ENCODE measurements at regions not wholly inside any gene's neighbourhood (a gene's known extent, or its start where the extent isn't known, plus 50 kb on each side); places are given as distances from the start of the nearest gene placed in this dataset.

- Mint-ChIP-seq H3K4me3 (peak overlapping the region in 1 of 10 donors; percentile 58), H3K27ac (no peak overlapping the region), H3K36me3 (no peaks in the 10 kb centered on the region), H3K9me3 (no peaks in the 10 kb centered on the region), H3K27me3 (peaks cover 17 to 66% (median 39%) of the 10 kb centered on the region in 5 donors), H3K4me1 (peaks cover 0 to 11% (median 3%) of the 10 kb centered on the region in 4 donors)
- DNase-seq (no peak), ATAC-seq (no peak)
- POLR2A ChIA-PET: no interaction called here
Measured at GRCh38 chr16:87060034-87060986, 256.9 kb downstream of the C16orf95 start.

GRCh38 chr16:87061243-87061920 is 255.8 kb downstream of the C16orf95 start:
- H3K4me3 Mint-ChIP-seq: no peak overlapping the region

GRCh38 chr16:87062569-87063442 is 254.4 kb downstream of the C16orf95 start:
- POLR2A ChIA-PET: no interaction called here
- H3K4me3 Mint-ChIP-seq: no peak overlapping the region
- H3K36me3 Mint-ChIP-seq: no peaks in the 10 kb centered on the region
- DNase-seq (peak in 7 of 10 donors; percentile 6 to 32 (median 24)), ATAC-seq (no peak)
- H3K27me3 Mint-ChIP-seq: peaks cover 25 to 83% (median 54%) of the 10 kb centered on the region in 5 donors
- no peaks in the 10 kb centered on the region for H3K9me3 Mint-ChIP-seq
- no peak overlapping the region for H3K27ac Mint-ChIP-seq
- peaks cover 0 to 15% (median 3%) of the 10 kb centered on the region in 4 donors for H3K4me1 Mint-ChIP-seq

More at GRCh38 chr16:87061243-87061920, 255.8 kb downstream of the C16orf95 start:
- no peak overlapping the region for H3K27ac Mint-ChIP-seq
- no peak for DNase-seq
- H3K4me1 Mint-ChIP-seq: peaks cover 0 to 15% (median 3%) of the 10 kb centered on the region in 4 donors
- no peaks in the 10 kb centered on the region for H3K36me3 Mint-ChIP-seq
- POLR2A ChIA-PET: no interaction called here
- no peaks in the 10 kb centered on the region for H3K9me3 Mint-ChIP-seq
- peaks cover 25 to 74% (median 49%) of the 10 kb centered on the region in 5 donors for H3K27me3 Mint-ChIP-seq
- no peak for ATAC-seq

GRCh38 chr16:87063543-87063942 is 253.6 kb downstream of the C16orf95 start:
- peaks cover 0 to 15% (median 3%) of the 10 kb centered on the region in 4 donors for H3K4me1 Mint-ChIP-seq
- no peak overlapping the region for H3K27ac Mint-ChIP-seq
- no peak overlapping the region for H3K4me3 Mint-ChIP-seq
- ATAC-seq (no peak), DNase-seq (no peak)
- H3K9me3 Mint-ChIP-seq: no peaks in the 10 kb centered on the region
- POLR2A ChIA-PET: no interaction called here
- H3K36me3 Mint-ChIP-seq: no peaks in the 10 kb centered on the region
- H3K27me3 Mint-ChIP-seq: peaks cover 25 to 80% (median 55%) of the 10 kb centered on the region in 5 donors

GRCh38 chr16:87064731-87065445 is 252.3 kb downstream of the C16orf95 start:
- POLR2A ChIA-PET: no interaction called here
- H3K27ac Mint-ChIP-seq: no peak overlapping the region
- no peaks in the 10 kb centered on the region for H3K9me3 Mint-ChIP-seq
- no peaks in the 10 kb centered on the region for H3K36me3 Mint-ChIP-seq
- H3K4me1 Mint-ChIP-seq: peaks cover 0 to 15% (median 2%) of the 10 kb centered on the region in 4 donors
- DNase-seq (no peak), ATAC-seq (no peak)
- H3K4me3 Mint-ChIP-seq: peak overlapping the region in 1 of 10 donors; percentile 13
- peaks cover 25 to 66% (median 53%) of the 10 kb centered on the region in 5 donors for H3K27me3 Mint-ChIP-seq

GRCh38 chr16:87065446-87066132 is 251.6 kb downstream of the C16orf95 start:
- ATAC-seq (no peak), DNase-seq (no peak)
- POLR2A ChIA-PET: no interaction called here
- Mint-ChIP-seq H3K36me3 (no peaks in the 10 kb centered on the region), H3K9me3 (no peaks in the 10 kb centered on the region), H3K4me1 (peaks cover 0 to 10% (median 2%) of the 10 kb centered on the region in 4 donors), H3K27me3 (peaks cover 25 to 59% (median 48%) of the 10 kb centered on the region in 5 donors), H3K4me3 (peak overlapping the region in 1 of 10 donors; percentile 13), H3K27ac (no peak overlapping the region)

- ATAC-seq (no peak), DNase-seq (no peak)
- POLR2A ChIA-PET: no interaction called here
- H3K27ac Mint-ChIP-seq: no peak overlapping the region
- peaks cover 0 to 8% (median 2%) of the 10 kb centered on the region in 4 donors for H3K4me1 Mint-ChIP-seq
- H3K27me3 Mint-ChIP-seq: peaks cover 20 to 55% (median 51%) of the 10 kb centered on the region in 5 donors
- H3K36me3 Mint-ChIP-seq: no peaks in the 10 kb centered on the region
- no peaks in the 10 kb centered on the region for H3K9me3 Mint-ChIP-seq
- H3K4me3 Mint-ChIP-seq: no peak overlapping the region
Measured at GRCh38 chr16:87066133-87067002, 250.8 kb downstream of the C16orf95 start.

- DNase-seq (no peak), ATAC-seq (no peak)
- H3K9me3 Mint-ChIP-seq: no peaks in the 10 kb centered on the region
- H3K36me3 Mint-ChIP-seq: no peaks in the 10 kb centered on the region
- H3K27me3 Mint-ChIP-seq: peaks cover 19 to 55% (median 50%) of the 10 kb centered on the region in 5 donors
- peaks cover 0 to 8% (median 2%) of the 10 kb centered on the region in 4 donors for H3K4me1 Mint-ChIP-seq
- no peak overlapping the region for H3K4me3 Mint-ChIP-seq
- no peak overlapping the region for H3K27ac Mint-ChIP-seq
- POLR2A ChIA-PET: no interaction called here
Measured at GRCh38 chr16:87067003-87067556, 250.1 kb downstream of the C16orf95 start.

GRCh38 chr16:87067836-87068761 is 249.1 kb downstream of the C16orf95 start:
- ATAC-seq (no peak), DNase-seq (no peak)
- Mint-ChIP-seq H3K27ac (no peak overlapping the region), H3K36me3 (no peaks in the 10 kb centered on the region), H3K27me3 (peaks cover 13 to 49% (median 40%) of the 10 kb centered on the region in 5 donors), H3K4me1 (peaks cover 0 to 7% (median 2%) of the 10 kb centered on the region in 4 donors), H3K9me3 (no peaks in the 10 kb centered on the region), H3K4me3 (no peak overlapping the region)
- POLR2A ChIA-PET: no interaction called here

- Mint-ChIP-seq H3K4me3 (no peak overlapping the region), H3K27ac (no peak overlapping the region), H3K27me3 (peaks cover 13 to 44% (median 35%) of the 10 kb centered on the region in 5 donors), H3K9me3 (no peaks in the 10 kb centered on the region), H3K4me1 (peaks cover 0 to 7% (median 2%) of the 10 kb centered on the region in 4 donors), H3K36me3 (no peaks in the 10 kb centered on the region)
- POLR2A ChIA-PET: no interaction called here
- DNase-seq (no peak), ATAC-seq (no peak)
Measured at GRCh38 chr16:87068762-87069150, 248.4 kb downstream of the C16orf95 start.
